GM23338 (cell line): ENCODE measurements at regions not wholly inside any gene's neighbourhood (a gene's known extent, or its start where the extent isn't known, plus 50 kb on each side); places are given as distances from the start of the nearest gene placed in this dataset.
"Not testable (repeated sequence)": the region's sequence is repeated elsewhere in the genome, so short reads cannot be mapped to it uniquely, and the experiment has no call there.

Experiments used
- ATAC-seq: fragments of 200-7000 bp; cut with Tn5 transposase; 3 replicates; pipeline ENCODE4 v1.9.1; 2020
- DNase-seq: peaks from one replicate; pipeline ENCODE4 v3.0.0-alpha.2; 2015; ENCODE audit warnings: low spot score
- H2AFZ ChIP-seq: fragments of 200-600 bp; sonication (generic); 2 replicates; pipeline ENCODE4 v1.8.0; 2016; ENCODE audit warnings: antibody characterized with exemption, mild to moderate bottlenecking, moderate library complexity
- H3F3A ChIP-seq: fragments of 200-600 bp; sonication (generic); replicated peaks from 2 replicates; pipeline ENCODE4 v1.8.0; 2017; ENCODE audit warnings: antibody characterized with exemption, mixed run types, low read depth
- H3K27ac ChIP-seq: fragments of 200-600 bp; sonication (generic); 2 replicates; pipeline ENCODE4 v1.6.1; 2016; ENCODE audit warnings: low read depth
- H3K27me3 ChIP-seq: fragments of 200-600 bp; sonication (generic); 2 replicates; pipeline ENCODE4 v1.8.0; 2016; ENCODE audit warnings: mild to moderate bottlenecking, mixed run types, moderate library complexity; ENCODE audit not compliant: insufficient read depth
- H3K36me3 ChIP-seq: fragments of 200-600 bp; sonication (generic); 2 replicates; pipeline ENCODE4 v1.8.0; 2016; ENCODE audit warnings: mild to moderate bottlenecking; ENCODE audit not compliant: insufficient read depth
- H3K4me1 ChIP-seq: fragments of 200-600 bp; sonication (generic); 2 replicates; pipeline ENCODE4 v1.8.0; 2016; ENCODE audit warnings: mild to moderate bottlenecking, moderate library complexity; ENCODE audit not compliant: insufficient read depth
- H3K4me2 ChIP-seq: fragments of 200-600 bp; sonication (generic); 2 replicates; pipeline ENCODE4 v1.7.1; 2017; ENCODE audit warnings: mixed run types
- H3K4me3 ChIP-seq: fragments of 200-600 bp; sonication (generic); 2 replicates; pipeline ENCODE4 v1.6.1; 2016; ENCODE audit warnings: mixed run types
- H3K79me2 ChIP-seq: fragments of 200-600 bp; sonication (generic); replicated peaks from 2 replicates; pipeline ENCODE4 v1.8.0; 2017; ENCODE audit warnings: mild to moderate bottlenecking; ENCODE audit not compliant: insufficient read depth
- H3K9me2 ChIP-seq: fragments of 200-600 bp; sonication (generic); 2 replicates; pipeline ENCODE4 v1.8.0; 2017; ENCODE audit not compliant: insufficient read depth
- H4K20me1 ChIP-seq: fragments of 200-600 bp; sonication (generic); replicated peaks from 2 replicates; pipeline ENCODE4 v1.8.0; 2017; ENCODE audit warnings: mild to moderate bottlenecking; ENCODE audit not compliant: insufficient read depth
- H3K27ac Mint-ChIP-seq: 2 replicates; pipeline ENCODE4 v1.8.0; 2020; ENCODE audit warnings: inconsistent platforms, mild to moderate bottlenecking, moderate library complexity, mixed read lengths
- H3K27me3 Mint-ChIP-seq: 3 replicates; pipeline ENCODE4 v1.8.0; 2022; ENCODE audit warnings: low read depth, mild to moderate bottlenecking, moderate library complexity, mixed read lengths, inconsistent platforms; ENCODE audit not compliant: insufficient read depth, poor library complexity
- H3K36me3 Mint-ChIP-seq: 3 replicates; pipeline ENCODE4 v1.8.0; 2021; ENCODE audit warnings: low read depth, mild to moderate bottlenecking, inconsistent platforms, moderate library complexity, mixed read lengths
- H3K4me1 Mint-ChIP-seq: 3 replicates; pipeline ENCODE4 v1.8.0; 2020; ENCODE audit warnings: mild to moderate bottlenecking, inconsistent platforms, mixed read lengths
- H3K4me3 Mint-ChIP-seq: 3 replicates; pipeline ENCODE4 v1.8.0; 2021; ENCODE audit warnings: moderate library complexity, mild to moderate bottlenecking, inconsistent platforms, mixed read lengths
- H3K9me3 Mint-ChIP-seq: 3 replicates; pipeline ENCODE4 v1.8.0; 2020; ENCODE audit warnings: moderate library complexity, mild to moderate bottlenecking, inconsistent platforms, mixed read lengths
- POLR2AphosphoS5 ChIP-seq: IDR thresholded peaks from 2 replicates; pipeline ENCODE4 v1.6.1; 2016; ENCODE audit warnings: antibody characterized with exemption, low read depth
- ZNF462 ChIP-seq: fragments of 250-450 bp; sonication (Bioruptor Pico); IDR thresholded peaks from 2 replicates; pipeline ENCODE4 v1.5.0; 2020; ENCODE audit warnings: mild to moderate bottlenecking, moderate library complexity

- TF ChIP-seq ZNF462 (CRISPR knock-in tag): no peak
- no peak for TF ChIP-seq POLR2AphosphoS5
These were observed 325.8 kb downstream of the PREX1 start (continued) for GRCh38 chr20:48502016-48502415.

- peaks cover 15% of the 10 kb centered on the region for H3K9me3 Mint-ChIP-seq
- not testable (repeated sequence) for ATAC-seq, H3K4me1 Mint-ChIP-seq, H3K4me2 ChIP-seq, H3K27ac Mint-ChIP-seq, H3K27me3 ChIP-seq, H3K4me1 ChIP-seq, H3K4me3 Mint-ChIP-seq, H3K9me2 ChIP-seq, H3K36me3 ChIP-seq, H3K79me2 ChIP-seq, H3K36me3 Mint-ChIP-seq, H3K27ac ChIP-seq, H4K20me1 ChIP-seq, H3F3A ChIP-seq, DNase-seq, H3K4me3 ChIP-seq, H3K27me3 Mint-ChIP-seq, H2AFZ ChIP-seq
These were observed 326.9 kb downstream of the PREX1 start for GRCh38 chr20:48500900-48501299.

GRCh38 chr20:48498939-48499338 lies 328.9 kb downstream of the PREX1 start:
- DNase-seq, H3K79me2 ChIP-seq, H3K4me1 ChIP-seq: not testable (repeated sequence)

GRCh38 chr20:48498125-48498524 lies 329.7 kb downstream of the PREX1 start:
- not testable (repeated sequence) for H3K79me2 ChIP-seq, H3K4me2 ChIP-seq, H2AFZ ChIP-seq, ATAC-seq, H3K9me3 Mint-ChIP-seq, H3K36me3 ChIP-seq, H3K9me2 ChIP-seq, H3K4me1 ChIP-seq, H3F3A ChIP-seq, H3K27me3 Mint-ChIP-seq, H3K4me3 Mint-ChIP-seq, H3K27me3 ChIP-seq, DNase-seq, H3K36me3 Mint-ChIP-seq, H3K27ac ChIP-seq, H4K20me1 ChIP-seq, H3K27ac Mint-ChIP-seq, H3K4me1 Mint-ChIP-seq, H3K4me3 ChIP-seq

More at GRCh38 chr20:48498939-48499338, 328.9 kb downstream of the PREX1 start:
- H4K20me1 ChIP-seq, H3K4me2 ChIP-seq, H3K27ac ChIP-seq, H3K27ac Mint-ChIP-seq, H3K4me1 Mint-ChIP-seq, H3K27me3 Mint-ChIP-seq, H2AFZ ChIP-seq, H3K36me3 ChIP-seq, H3K4me3 Mint-ChIP-seq, ATAC-seq, H3K9me2 ChIP-seq, H3K9me3 Mint-ChIP-seq, H3F3A ChIP-seq, H3K27me3 ChIP-seq, H3K4me3 ChIP-seq, H3K36me3 Mint-ChIP-seq: not testable (repeated sequence)
